T-helper 1 cell treated with Interleukin-12 subunit alpha and Interleukin-12 subunit beta and Interleukin-4 antibody, amounts not matched to agents 30 μg/mL and 1 μg/mL, for 36 hours (primary cell): ENCODE measurements at regions not wholly inside any gene's neighbourhood (a gene's known extent, or its start where the extent isn't known, plus 50 kb on each side); places are given as distances from the start of the nearest gene placed in this dataset.
"Not testable (repeated sequence)": the region's sequence is repeated elsewhere in the genome, so short reads cannot be mapped to it uniquely, and the experiment has no call there.

Experiments used
- H3K27ac Mint-ChIP-seq: one replicate; pipeline ENCODE4 v1.8.0; 2021; ENCODE audit warnings: mild to moderate bottlenecking, mixed read lengths
- H3K27me3 Mint-ChIP-seq: one replicate; pipeline ENCODE4 v1.8.0; 2021; ENCODE audit warnings: low read depth, mixed read lengths
- H3K36me3 Mint-ChIP-seq: one replicate; pipeline ENCODE4 v1.8.0; 2021; ENCODE audit warnings: low read depth, mixed read lengths
- H3K4me1 Mint-ChIP-seq: one replicate; pipeline ENCODE4 v1.8.0; 2021; ENCODE audit warnings: low read depth, mixed read lengths
- H3K4me3 Mint-ChIP-seq: one replicate; pipeline ENCODE4 v1.8.0; 2021; ENCODE audit warnings: mild to moderate bottlenecking, moderate library complexity, mixed read lengths
- H3K9me3 Mint-ChIP-seq: one replicate; pipeline ENCODE4 v1.8.0; 2021; ENCODE audit warnings: mixed read lengths

GRCh38 chr3:75607996-75608395, 56.1 kb upstream of the FRG2C start:
- not testable (repeated sequence) for H3K4me3 Mint-ChIP-seq, H3K27me3 Mint-ChIP-seq, H3K36me3 Mint-ChIP-seq, H3K27ac Mint-ChIP-seq, H3K9me3 Mint-ChIP-seq, H3K4me1 Mint-ChIP-seq

- H3K4me3 Mint-ChIP-seq, H3K27ac Mint-ChIP-seq, H3K4me1 Mint-ChIP-seq, H3K36me3 Mint-ChIP-seq, H3K9me3 Mint-ChIP-seq, H3K27me3 Mint-ChIP-seq: not testable (repeated sequence)
Observed at GRCh38 chr3:75609598-75609997, 54.5 kb upstream of the FRG2C start.

GRCh38 chr3:75610773-75611172, 53.4 kb upstream of the FRG2C start:
- Mint-ChIP-seq H3K4me3 (no peak overlapping the region), H3K27me3 (no peaks in the 10 kb centered on the region)

GRCh38 chr3:75611724-75612460, 52.2 kb upstream of the FRG2C start:
- not testable (repeated sequence) for H3K36me3 Mint-ChIP-seq, H3K4me1 Mint-ChIP-seq, H3K9me3 Mint-ChIP-seq, H3K27ac Mint-ChIP-seq, H3K27me3 Mint-ChIP-seq, H3K4me3 Mint-ChIP-seq

More at GRCh38 chr3:75610773-75611172, 53.4 kb upstream of the FRG2C start:
- H3K27ac Mint-ChIP-seq: no peak overlapping the region
- H3K4me1 Mint-ChIP-seq: no peaks in the 10 kb centered on the region
- H3K36me3 Mint-ChIP-seq: no peaks in the 10 kb centered on the region
- peaks cover 5% of the 10 kb centered on the region for H3K9me3 Mint-ChIP-seq
